K562 (cell line): ENCODE measurements at regions not wholly inside any gene's neighbourhood (a gene's known extent, or its start where the extent isn't known, plus 50 kb on each side); places are given as distances from the start of the nearest gene placed in this dataset.

ENCODE experiments used
- ATAC-seq: fragments of 200-7000 bp; cut with Tn5 transposase; 3 replicates; pipeline ENCODE4 v1.9.1; 2020; ENCODE audit warnings: moderate library complexity
- BruUV-seq: library from RNA; stranded (reverse); fragments of 400-500 nt; replicated peaks from 2 replicates; lab custom pipeline; 2021; lab: Mats Ljungman, UMichigan
- CTCF ChIA-PET: fragments of 300-600 bp; formaldehyde crosslinking; extraction: SDS; loops from one replicate; lab custom pipeline; 2021; ENCODE audit warnings: low intra/inter-chr PET ratio; lab: Yijun Ruan, JAX
- POLR2A ChIA-PET: fragments of 300-600, 350-650 bp; sonication (Branson Sonifier 250); formaldehyde crosslinking; extraction: SDS; loops from one replicate; lab custom pipeline; 2021; ENCODE audit warnings: antibody characterized with exemption, inconsistent platforms; lab: Yijun Ruan, JAX
- DNase-seq, 4 experiments: peaks; one replicate each; pipeline versions ENCODE4 v3.0.0 to v3.0.0-alpha.2; 2011 to 2018; ENCODE audit warnings: low spot score in 3 of 4, mixed read lengths in 3 of 4; ENCODE audit errors: extremely low read depth in 1 of 4
- FAIRE-seq: peaks from 2 replicates; lab custom pipeline; 2011; peaks lifted over from hg19 to GRCh38; lab: Jason Lieb, UNC
- H2AFZ ChIP-seq: 2 replicates; pipeline ENCODE4 v1.6.0; 2011; ENCODE audit warnings: low read depth, low read length, control low read depth, inconsistent platforms
- H3K27ac ChIP-seq: fragments of 200-600 bp; 3 replicates; pipeline ENCODE4 v1.8.0; 2011; ENCODE audit warnings: low read depth, mild to moderate bottlenecking, control low read depth, inconsistent platforms, low read length, moderate library complexity, mixed read lengths; ENCODE audit errors: extremely low read depth
- H3K27me3 ChIP-seq, 2 experiments: fragments of 300-600 bp in 1 of 2; 2 replicates in 1 of 2; 3 replicates in 1 of 2; pipeline versions ENCODE4 v1.6.0 to v1.8.0; 2011; ENCODE audit warnings: inconsistent platforms in 2 of 2, low read length in 2 of 2, mild to moderate bottlenecking in 1 of 2, mixed read lengths in 1 of 2, moderate library complexity in 1 of 2; ENCODE audit not compliant: control insufficient read depth in 2 of 2, insufficient read depth in 2 of 2
- H3K36me3 ChIP-seq: fragments of 300-600 bp; 3 replicates; pipeline ENCODE4 v1.8.0; 2011; ENCODE audit warnings: mild to moderate bottlenecking, low read length, inconsistent platforms; ENCODE audit not compliant: control insufficient read depth, insufficient read depth
- H3K4me1 ChIP-seq, 2 experiments: fragments of 200-600 bp in 1 of 2; replicated peaks in 1 of 2; 2 replicates in 1 of 2; 3 replicates in 1 of 2; pipeline versions ENCODE4 v1.5.1 to v1.8.0; 2011; ENCODE audit warnings: inconsistent platforms in 2 of 2, low read length in 2 of 2, mild to moderate bottlenecking in 1 of 2, mixed read lengths in 1 of 2, moderate library complexity in 1 of 2; ENCODE audit not compliant: control insufficient read depth in 2 of 2, insufficient read depth in 2 of 2
- H3K4me2 ChIP-seq: 2 replicates; pipeline ENCODE4 v1.6.1; 2011; ENCODE audit warnings: low read length, control low read depth, inconsistent platforms, mixed read lengths; ENCODE audit not compliant: insufficient read depth
- H3K4me3 ChIP-seq: fragments of 200-600 bp; sonication (generic), shearing (Covaris generic); 2 replicates; pipeline ENCODE4 v1.5.1; 2016; ENCODE audit warnings: control low read depth, inconsistent platforms
- H3K79me2 ChIP-seq: fragments of 200-600 bp; 3 replicates; pipeline ENCODE4 v1.8.0; 2011; ENCODE audit warnings: low read length, inconsistent platforms; ENCODE audit not compliant: control insufficient read depth, insufficient read depth
- H3K9ac ChIP-seq, 2 experiments: 2 replicates each; pipeline versions ENCODE4 v1.6.0 to v1.6.1; 2011; ENCODE audit warnings: low read depth in 2 of 2, low read length in 2 of 2, control low read depth in 1 of 2, inconsistent platforms in 1 of 2, mild to moderate bottlenecking in 1 of 2, mixed read lengths in 1 of 2; ENCODE audit not compliant: insufficient read depth in 1 of 2
- H3K9me1 ChIP-seq: one replicate; pipeline ENCODE4 v1.6.0; 2011; ENCODE audit warnings: inconsistent platforms, mild to moderate bottlenecking, low read length, moderate library complexity; ENCODE audit not compliant: control insufficient read depth, insufficient read depth
- H3K9me3 ChIP-seq: replicated peaks from 2 replicates; pipeline ENCODE4 v1.5.1; 2011; ENCODE audit warnings: low read depth, low read length, inconsistent platforms; ENCODE audit not compliant: control insufficient read depth, insufficient read depth
- H4K20me1 ChIP-seq: replicated peaks from 2 replicates; pipeline ENCODE4 v1.6.1; 2011; ENCODE audit warnings: low read length, inconsistent platforms, mixed read lengths; ENCODE audit not compliant: control insufficient read depth, insufficient read depth
- CBX5 ChIP-seq: IDR thresholded peaks from 2 replicates; pipeline ENCODE4 v1.6.1; 2014; ENCODE audit warnings: low read depth, borderline replicate concordance
- CHD1 ChIP-seq: fragments of 200-600 bp; sonication (generic); IDR thresholded peaks from one replicate; pipeline ENCODE4 v1.6.1; 2012; ENCODE audit warnings: mild to moderate bottlenecking, moderate library complexity, low read length, inconsistent platforms
- DIDO1 ChIP-seq: fragments of 450-650 bp; IDR thresholded peaks from 2 replicates; pipeline ENCODE4 v1.6.1; 2016; ENCODE audit warnings: low read depth, missing biosample characterization, missing genetic modification characterization
- HDAC2 ChIP-seq: fragments of 450-650 bp; IDR thresholded peaks from 2 replicates; pipeline ENCODE4 v1.6.1; 2016; ENCODE audit warnings: mild to moderate bottlenecking
- IFI16 ChIP-seq: fragments of 250-450 bp; sonication (Bioruptor Pico); IDR thresholded peaks from 2 replicates; pipeline ENCODE4 v2.1.2; 2022; ENCODE audit warnings: mild to moderate bottlenecking, inconsistent platforms
- KDM2B ChIP-seq: fragments of 250-450 bp; sonication (Bioruptor Pico); IDR thresholded peaks from 2 replicates; pipeline ENCODE4 v1.8.0; 2021; ENCODE audit warnings: mild to moderate bottlenecking, moderate library complexity
- KLF10 ChIP-seq: fragments of 250-450 bp; sonication (Bioruptor Pico); IDR thresholded peaks from 2 replicates; pipeline ENCODE4 v1.6.1; 2021; ENCODE audit warnings: matching md5 sums
- MCM2 ChIP-seq: fragments of 450-650 bp; IDR thresholded peaks from 2 replicates; pipeline ENCODE4 v1.6.1; 2017; ENCODE audit warnings: low read depth, mild to moderate bottlenecking
- POLR2A ChIP-seq: fragments of 450-650 bp; conservative IDR thresholded peaks from 2 replicates; pipeline ENCODE4 v1.6.1; 2016
- POLR3G ChIP-seq: IDR thresholded peaks from 2 replicates; pipeline ENCODE4 v1.6.1; 2011; ENCODE audit not compliant: insufficient read length, insufficient replicate concordance; ENCODE audit errors: extremely low read depth
- SRSF7 ChIP-seq: fragments of 200-400 bp; formaldehyde crosslinking; optimal IDR thresholded peaks from 2 replicates; pipeline ENCODE3; 2017; ENCODE audit warnings: mild to moderate bottlenecking, low read depth, low read length
- ZNF592 ChIP-seq: fragments of 450-650 bp; IDR thresholded peaks from 2 replicates; pipeline ENCODE4 v1.6.1; 2017; ENCODE audit warnings: antibody characterized with exemption, mild to moderate bottlenecking
- ZNF764 ChIP-seq: fragments of 250-450 bp; sonication (Bioruptor Pico); IDR thresholded peaks from 2 replicates; pipeline ENCODE4 v1.4.0; 2020; ENCODE audit warnings: low read depth, mild to moderate bottlenecking, moderate library complexity
- WGBS: fragments of 100-300 bp; shearing (Covaris generic); methylation state at CpG from one replicate; pipeline ENCODE4 v1.1.6; 2016; ENCODE audit warnings: low coverage, mixed read lengths; ENCODE audit not compliant: insufficient coverage; ENCODE audit errors: missing lambda C conversion rate; 5-methylcytosine and 5-hydroxymethylcytosine counted together
- in situ Hi-C: fragments of 300-500 bp; cut with MboI; formaldehyde crosslinking; loops from 4 replicates; pipeline ENCODE4 v1.15.0; 2018; ENCODE audit warnings: inconsistent platforms, mixed read lengths
- intact Hi-C: fragments of 100-400 bp; cut with micrococcal nuclease; formaldehyde crosslinking; loops from 2 replicates; pipeline ENCODE4 v1.14.2; 2022

DNA sequence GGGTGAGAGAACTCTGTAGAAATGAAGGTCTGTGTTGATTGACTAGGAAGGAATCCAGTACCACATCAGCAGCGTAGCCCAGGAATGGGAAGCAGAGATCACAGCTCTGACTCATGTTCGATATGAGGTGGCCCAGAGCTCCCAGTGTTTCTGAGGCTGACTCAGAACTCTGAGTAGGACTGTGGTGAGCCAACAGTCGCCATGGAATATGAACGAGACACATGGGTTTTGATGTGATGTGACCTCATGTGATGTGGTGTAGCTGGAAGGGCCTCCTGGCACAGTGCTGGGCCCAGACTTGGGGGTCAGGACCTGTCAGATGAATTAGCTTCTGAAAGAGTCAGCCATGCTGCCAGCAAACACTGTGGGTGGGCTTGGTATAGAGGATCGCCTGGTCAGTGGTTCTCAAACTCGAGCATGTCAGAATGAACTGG, 237.0 kb downstream of the MRPL39 start:
- H3K9me1 ChIP-seq: no peaks in the 10 kb centered on the region
- no peak overlapping the region for H3K4me3 ChIP-seq
- H3K36me3 ChIP-seq: no peaks in the 10 kb centered on the region
- H3K4me1 ChIP-seq: no peaks in the 10 kb centered on the region
- WGBS: 0% methylated on average over 6 of the region's 6 CpGs
- FAIRE-seq (no peak), ATAC-seq (no peak), DNase-seq (no peak)
- H3K27ac ChIP-seq: no peak overlapping the region
- CTCF ChIA-PET: no interaction called here
- H3K9me3 ChIP-seq: no peaks in the 10 kb centered on the region
- TF ChIP-seq KLF10 (CRISPR knock-in tag) (no peak), KDM2B (CRISPR knock-in tag) (no peak), IFI16 (CRISPR knock-in tag) (no peak), POLR2A (no peak), DIDO1 (tag) (no peak), CHD1 (no peak), ZNF592 (no peak), SRSF7 (no peak), CBX5 (no peak), MCM2 (no peak), POLR3G (no peak), ZNF764 (CRISPR knock-in tag) (no peak), HDAC2 (no peak)
- POLR2A ChIA-PET: no interaction called here
- BruUV-seq: no TSS peak
- H3K4me2 ChIP-seq: no peak overlapping the region
- H2AFZ ChIP-seq: no peak overlapping the region
- no peak overlapping the region for H3K9ac ChIP-seq
- intact Hi-C loops: no loop called here
- in situ Hi-C loops: no loop called here
- H4K20me1 ChIP-seq: no peaks in the 10 kb centered on the region
- H3K79me2 ChIP-seq: no peaks in the 10 kb centered on the region
- H3K27me3 ChIP-seq: no peaks in the 10 kb centered on the region
